ENCODE measurements at regions not wholly inside any gene's neighbourhood (a gene's known extent, or its start where the extent isn't known, plus 50 kb on each side); places are given as distances from the start of the nearest gene placed in this dataset.
"Not testable (repeated sequence)": the region's sequence is repeated elsewhere in the genome, so short reads cannot be mapped to it uniquely, and the experiment has no call there.

DNA sequence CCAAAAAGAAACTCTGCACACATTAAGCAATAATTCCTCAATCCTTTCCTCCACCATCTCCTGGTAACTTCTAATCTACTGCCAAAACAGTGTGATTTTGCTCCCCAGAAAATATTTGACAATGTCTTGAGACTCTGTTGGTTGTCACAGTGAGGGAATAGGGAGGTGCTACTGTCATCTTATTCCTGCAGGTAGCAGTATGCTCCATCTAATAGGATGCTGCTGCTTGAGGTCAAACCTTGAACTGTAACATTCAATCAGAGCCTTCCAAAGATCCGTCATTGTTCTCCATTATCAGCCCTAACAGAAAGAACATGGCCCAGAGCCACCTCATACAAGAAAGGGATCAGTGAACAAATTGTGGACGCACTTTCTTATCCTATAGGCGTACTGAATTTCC, 514.7 kb upstream of the GRIN3A start:
- Histone ChIP-seq H3K36me3 (no peaks in the 10 kb centered on the region), H3K27me3 (no peaks in the 10 kb centered on the region), H3K4me1 (no peaks in the 10 kb centered on the region), H3K27ac (no peak overlapping the region), H3K9me3 (no peaks in the 10 kb centered on the region), H3K4me3 (no peak overlapping the region)
- DNase-seq (ENCODE audit: low spot score in 2 of 2): no peak
- TF ChIP-seq, protein P1, sequence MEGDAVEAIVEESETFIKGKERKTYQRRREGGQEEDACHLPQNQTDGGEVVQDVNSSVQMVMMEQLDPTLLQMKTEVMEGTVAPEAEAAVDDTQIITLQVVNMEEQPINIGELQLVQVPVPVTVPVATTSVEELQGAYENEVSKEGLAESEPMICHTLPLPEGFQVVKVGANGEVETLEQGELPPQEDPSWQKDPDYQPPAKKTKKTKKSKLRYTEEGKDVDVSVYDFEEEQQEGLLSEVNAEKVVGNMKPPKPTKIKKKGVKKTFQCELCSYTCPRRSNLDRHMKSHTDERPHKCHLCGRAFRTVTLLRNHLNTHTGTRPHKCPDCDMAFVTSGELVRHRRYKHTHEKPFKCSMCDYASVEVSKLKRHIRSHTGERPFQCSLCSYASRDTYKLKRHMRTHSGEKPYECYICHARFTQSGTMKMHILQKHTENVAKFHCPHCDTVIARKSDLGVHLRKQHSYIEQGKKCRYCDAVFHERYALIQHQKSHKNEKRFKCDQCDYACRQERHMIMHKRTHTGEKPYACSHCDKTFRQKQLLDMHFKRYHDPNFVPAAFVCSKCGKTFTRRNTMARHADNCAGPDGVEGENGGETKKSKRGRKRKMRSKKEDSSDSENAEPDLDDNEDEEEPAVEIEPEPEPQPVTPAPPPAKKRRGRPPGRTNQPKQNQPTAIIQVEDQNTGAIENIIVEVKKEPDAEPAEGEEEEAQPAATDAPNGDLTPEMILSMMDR (IDR thresholded peaks at IDR 0.05): no peak
- TF ChIP-seq POLR2AphosphoS5 (IDR thresholded peaks at IDR 0.05) (no peak), POLR2A (IDR thresholded peaks at IDR 0.05) (no peak), EP300 (IDR thresholded peaks at IDR 0.05) (no peak)
- 93% methylated on average over 3 of the region's 3 CpGs for WGBS

DNA sequence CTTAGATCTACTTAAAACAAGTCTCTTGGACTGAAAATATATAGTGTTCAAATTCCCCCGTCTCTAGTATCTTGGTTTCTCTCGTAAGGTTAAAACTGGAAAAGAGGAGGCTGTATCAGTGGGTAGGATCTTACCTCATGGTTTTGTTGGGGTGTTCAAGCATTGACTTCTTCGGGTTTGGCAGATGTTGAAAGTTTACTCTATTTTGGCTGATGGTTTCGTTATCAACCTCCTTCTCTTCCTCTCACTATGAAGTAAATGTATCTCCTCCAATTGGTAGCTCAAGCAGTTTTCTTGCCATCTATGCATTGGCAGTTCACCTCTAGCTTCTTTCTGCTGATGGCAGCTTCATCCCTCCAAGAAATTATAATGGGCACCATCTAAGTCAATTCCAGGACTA, 506.5 kb upstream of the GRIN3A start:
- Histone ChIP-seq H3K36me3 (no peaks in the 10 kb centered on the region), H3K27me3 (no peaks in the 10 kb centered on the region), H3K4me1 (no peaks in the 10 kb centered on the region), H3K9me3 (no peaks in the 10 kb centered on the region), H3K4me3 (no peak overlapping the region), H3K27ac (no peak overlapping the region)
- WGBS: 92% methylated on average over 4 of the region's 4 CpGs
- DNase-seq (ENCODE audit: low spot score in 2 of 2): no peak
- TF ChIP-seq EP300 (IDR thresholded peaks at IDR 0.05): no peak
- no peak for TF ChIP-seq POLR2A (IDR thresholded peaks at IDR 0.05)
- TF ChIP-seq POLR2AphosphoS5 (IDR thresholded peaks at IDR 0.05): no peak
- TF ChIP-seq, protein P1 (IDR thresholded peaks at IDR 0.05): no peak

DNA sequence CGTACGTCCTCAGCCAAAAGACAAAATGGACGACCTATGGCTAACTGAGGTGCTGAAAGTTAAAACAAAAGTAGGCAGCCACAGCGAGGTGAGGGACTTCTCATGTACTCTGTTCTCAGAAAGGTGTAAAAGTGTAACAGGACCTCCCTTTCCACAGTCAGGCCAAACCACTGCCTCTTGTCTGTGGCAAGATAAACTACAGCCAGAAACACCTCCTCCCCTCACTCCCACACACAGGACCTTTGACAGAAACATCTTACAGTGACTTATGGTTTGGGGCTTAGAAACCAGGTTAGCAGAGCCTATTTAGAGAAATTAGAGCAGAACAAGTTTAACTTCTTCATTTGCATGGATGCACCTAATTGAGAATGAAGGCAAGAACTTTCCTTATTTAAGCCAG, 499.1 kb upstream of the GRIN3A start:
- Histone ChIP-seq H3K4me1 (no peaks in the 10 kb centered on the region), H3K4me3 (no peak overlapping the region), H3K27me3 (no peaks in the 10 kb centered on the region), H3K27ac (no peak overlapping the region), H3K36me3 (no peaks in the 10 kb centered on the region), H3K9me3 (no peaks in the 10 kb centered on the region)
- TF ChIP-seq, protein P1 (IDR thresholded peaks at IDR 0.05): no peak
- TF ChIP-seq POLR2A (IDR thresholded peaks at IDR 0.05): no peak
- no peak for DNase-seq (ENCODE audit: low spot score in 2 of 2)
- 72% methylated on average over 4 of the region's 4 CpGs for WGBS

DNA sequence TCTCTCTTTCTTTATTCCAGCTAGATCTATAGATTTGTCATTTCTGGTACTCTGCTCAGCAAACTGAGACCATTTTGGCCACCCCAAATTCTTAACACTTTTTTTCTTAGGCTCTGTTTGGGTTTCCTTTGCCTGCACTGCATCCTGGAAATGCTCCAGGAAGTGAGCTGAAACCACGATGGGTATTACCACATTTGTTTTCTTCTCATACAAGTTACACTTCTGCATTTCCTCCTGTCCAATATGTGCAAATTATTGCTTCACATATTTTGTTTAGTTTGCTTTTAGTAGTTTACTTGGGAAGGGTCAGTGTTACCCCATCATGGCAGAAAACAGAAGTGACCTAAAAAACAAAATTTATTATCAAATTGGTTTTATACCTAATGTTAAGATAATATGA, 498.6 kb upstream of the GRIN3A start:
- H3K27me3 ChIP-seq: no peaks in the 10 kb centered on the region
- no peak overlapping the region for H3K4me3 ChIP-seq
- no peaks in the 10 kb centered on the region for H3K9me3 ChIP-seq
- no peak overlapping the region for H3K27ac ChIP-seq
- no peak for TF ChIP-seq POLR2A (IDR thresholded peaks at IDR 0.05)
- no peak for TF ChIP-seq EP300 (IDR thresholded peaks at IDR 0.05)
- TF ChIP-seq, protein P1 (IDR thresholded peaks at IDR 0.05): no peak
- no peak for TF ChIP-seq POLR2AphosphoS5 (IDR thresholded peaks at IDR 0.05)
- H3K36me3 ChIP-seq: no peaks in the 10 kb centered on the region
- 6% methylated on average over 1 of the region's 1 CpG for WGBS
- DNase-seq (ENCODE audit: low spot score in 2 of 2): no peak
- H3K4me1 ChIP-seq: no peaks in the 10 kb centered on the region

DNA sequence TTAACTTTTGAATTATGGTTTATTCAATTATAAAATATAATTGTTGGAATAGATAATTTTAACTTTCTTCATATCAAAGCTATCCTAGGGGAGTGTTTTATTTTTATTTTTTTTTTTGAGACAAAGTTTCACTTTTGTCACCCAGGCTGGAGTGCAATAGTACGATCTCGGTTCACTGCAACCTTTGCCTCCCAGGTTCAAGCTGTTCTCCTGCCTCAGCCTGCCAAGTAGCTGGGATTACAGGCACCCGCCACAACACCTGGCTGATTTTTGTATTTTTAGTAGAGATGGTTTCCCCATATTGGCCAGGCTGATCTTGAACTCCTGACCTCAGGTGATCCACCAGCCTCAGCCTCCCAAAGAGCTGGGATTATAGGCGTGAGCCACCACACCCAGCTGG, 489.0 kb upstream of the GRIN3A start:
- DNase-seq (ENCODE audit: low spot score in 2 of 2); H3K27ac ChIP-seq; H3K27me3 ChIP-seq; H3K4me1 ChIP-seq; H3K36me3 ChIP-seq; H3K9me3 ChIP-seq; H3K4me3 ChIP-seq: not testable (repeated sequence)
- WGBS: 90% methylated on average over 4 of the region's 4 CpGs

DNA sequence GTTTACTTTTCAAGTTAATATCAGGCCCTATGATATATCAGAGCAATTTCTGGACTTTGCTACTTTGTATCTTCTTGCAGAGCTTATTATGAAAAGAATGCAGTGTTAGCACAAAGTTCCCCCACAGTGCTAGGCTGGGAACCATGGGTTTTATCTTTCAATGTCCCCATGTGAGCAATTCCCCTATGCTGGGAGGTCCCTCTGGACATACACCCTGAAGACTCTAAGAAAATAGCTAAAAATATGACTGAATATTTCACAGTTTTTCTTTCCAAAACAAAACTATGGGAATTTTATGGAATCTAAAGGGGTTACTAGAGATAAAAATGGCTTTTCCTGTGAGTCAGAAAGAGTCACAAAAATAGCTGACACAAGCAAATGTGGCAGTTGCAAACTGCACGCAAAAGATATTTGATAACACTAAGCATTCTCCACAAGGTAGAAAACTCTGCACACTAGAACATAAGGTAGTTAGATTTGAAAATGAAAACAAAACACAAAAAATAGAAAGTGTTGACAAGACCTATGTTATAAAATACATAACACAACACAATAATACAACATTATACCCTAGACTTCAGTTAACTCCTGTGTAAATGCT, 487.5 kb upstream of the GRIN3A start:
- no peak overlapping the region for H3K4me3 ChIP-seq
- no peaks in the 10 kb centered on the region for H3K9me3 ChIP-seq
- H3K27me3 ChIP-seq: no peaks in the 10 kb centered on the region
- no peak for DNase-seq (ENCODE audit: low spot score in 2 of 2)
- H3K36me3 ChIP-seq: no peaks in the 10 kb centered on the region
- TF ChIP-seq EP300 (IDR thresholded peaks at IDR 0.05): no peak
- TF ChIP-seq POLR2A (IDR thresholded peaks at IDR 0.05): no peak
- TF ChIP-seq POLR2AphosphoS5 (IDR thresholded peaks at IDR 0.05): no peak
- TF ChIP-seq, protein P1 (IDR thresholded peaks at IDR 0.05): no peak
- no peaks in the 10 kb centered on the region for H3K4me1 ChIP-seq
- WGBS: 62% methylated on average over 1 of the region's 1 CpG
- H3K27ac ChIP-seq: no peak overlapping the region

DNA sequence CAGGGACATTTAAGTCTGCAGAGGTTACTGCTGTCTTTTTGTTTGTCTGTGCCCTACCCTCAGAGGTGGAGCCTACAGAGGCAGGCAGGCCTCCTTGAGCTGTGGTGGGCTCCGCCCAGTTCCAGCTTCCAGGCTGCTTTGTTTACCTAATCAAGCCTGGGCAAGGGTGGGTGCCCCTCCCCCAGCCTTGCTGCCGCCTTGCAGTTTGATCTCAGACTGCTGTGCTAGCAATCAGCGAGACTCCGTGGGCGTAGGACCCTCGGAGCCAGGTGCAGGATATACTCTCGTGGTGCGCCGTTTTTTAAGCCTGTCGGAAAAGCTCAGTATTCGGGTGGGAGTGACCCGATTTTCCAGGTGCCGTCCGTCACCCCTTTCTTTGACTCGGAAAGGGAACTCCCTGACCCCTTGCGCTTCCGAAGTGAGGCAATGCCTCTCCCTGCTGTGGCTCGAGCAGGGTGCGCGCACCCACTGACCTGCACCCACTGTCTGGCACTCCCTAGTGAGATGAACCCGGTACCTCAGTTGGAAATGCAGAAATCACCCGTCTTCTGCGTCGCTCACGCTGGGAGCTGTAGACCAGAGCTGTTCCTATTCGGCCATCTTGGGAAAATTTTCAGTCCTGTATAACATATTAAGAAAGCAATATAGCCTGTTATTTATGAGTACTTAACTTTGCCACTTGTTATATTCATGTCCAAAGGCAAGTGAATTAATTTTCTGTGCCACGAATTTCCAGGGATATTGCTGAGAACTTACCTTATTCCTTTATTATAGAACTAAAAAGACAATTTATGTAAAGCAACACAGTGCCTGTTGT, 485.1 kb upstream of the GRIN3A start:
- H3K27me3 ChIP-seq; H3K9me3 ChIP-seq; H3K27ac ChIP-seq; DNase-seq (ENCODE audit: low spot score in 2 of 2); H3K36me3 ChIP-seq; H3K4me1 ChIP-seq; H3K4me3 ChIP-seq: not testable (repeated sequence)
- 89% methylated on average over 22 of the region's 27 CpGs for WGBS
